ENCODE measurements at regions not wholly inside any gene's neighbourhood (a gene's known extent, or its start where the extent isn't known, plus 50 kb on each side); places are given as distances from the start of the nearest gene placed in this dataset.

DNA sequence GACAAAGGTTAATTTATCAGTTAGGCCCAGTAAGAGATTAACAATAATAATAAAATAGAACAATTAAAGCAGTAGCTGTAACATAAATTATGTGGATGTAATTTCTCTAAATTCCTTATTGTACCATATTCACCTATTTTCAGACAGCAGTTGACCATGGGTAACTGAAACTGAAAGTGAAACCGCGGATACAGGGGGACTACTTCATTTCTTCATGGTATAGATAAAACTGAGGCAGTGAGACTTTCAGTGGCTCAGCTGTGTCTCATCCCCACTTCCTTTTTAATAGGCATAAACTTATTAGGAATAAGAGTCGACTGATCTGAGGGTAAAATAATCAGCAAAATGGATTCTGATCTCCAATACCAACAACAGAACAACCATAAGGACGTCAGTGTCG lies 174.0 kb upstream of the WWC1 start:
- TF ChIP-seq, protein P1, sequence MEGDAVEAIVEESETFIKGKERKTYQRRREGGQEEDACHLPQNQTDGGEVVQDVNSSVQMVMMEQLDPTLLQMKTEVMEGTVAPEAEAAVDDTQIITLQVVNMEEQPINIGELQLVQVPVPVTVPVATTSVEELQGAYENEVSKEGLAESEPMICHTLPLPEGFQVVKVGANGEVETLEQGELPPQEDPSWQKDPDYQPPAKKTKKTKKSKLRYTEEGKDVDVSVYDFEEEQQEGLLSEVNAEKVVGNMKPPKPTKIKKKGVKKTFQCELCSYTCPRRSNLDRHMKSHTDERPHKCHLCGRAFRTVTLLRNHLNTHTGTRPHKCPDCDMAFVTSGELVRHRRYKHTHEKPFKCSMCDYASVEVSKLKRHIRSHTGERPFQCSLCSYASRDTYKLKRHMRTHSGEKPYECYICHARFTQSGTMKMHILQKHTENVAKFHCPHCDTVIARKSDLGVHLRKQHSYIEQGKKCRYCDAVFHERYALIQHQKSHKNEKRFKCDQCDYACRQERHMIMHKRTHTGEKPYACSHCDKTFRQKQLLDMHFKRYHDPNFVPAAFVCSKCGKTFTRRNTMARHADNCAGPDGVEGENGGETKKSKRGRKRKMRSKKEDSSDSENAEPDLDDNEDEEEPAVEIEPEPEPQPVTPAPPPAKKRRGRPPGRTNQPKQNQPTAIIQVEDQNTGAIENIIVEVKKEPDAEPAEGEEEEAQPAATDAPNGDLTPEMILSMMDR (IDR thresholded peaks at IDR 0.05; ENCODE audit: poor library complexity, severe bottlenecking): no peak
- no peak for TF ChIP-seq EP300 (conservative IDR thresholded peaks at IDR 0.05; ENCODE audit: poor library complexity, severe bottlenecking)
- TF ChIP-seq RAD21 (conservative IDR thresholded peaks at IDR 0.05): no peak
- TF ChIP-seq, protein P2, sequence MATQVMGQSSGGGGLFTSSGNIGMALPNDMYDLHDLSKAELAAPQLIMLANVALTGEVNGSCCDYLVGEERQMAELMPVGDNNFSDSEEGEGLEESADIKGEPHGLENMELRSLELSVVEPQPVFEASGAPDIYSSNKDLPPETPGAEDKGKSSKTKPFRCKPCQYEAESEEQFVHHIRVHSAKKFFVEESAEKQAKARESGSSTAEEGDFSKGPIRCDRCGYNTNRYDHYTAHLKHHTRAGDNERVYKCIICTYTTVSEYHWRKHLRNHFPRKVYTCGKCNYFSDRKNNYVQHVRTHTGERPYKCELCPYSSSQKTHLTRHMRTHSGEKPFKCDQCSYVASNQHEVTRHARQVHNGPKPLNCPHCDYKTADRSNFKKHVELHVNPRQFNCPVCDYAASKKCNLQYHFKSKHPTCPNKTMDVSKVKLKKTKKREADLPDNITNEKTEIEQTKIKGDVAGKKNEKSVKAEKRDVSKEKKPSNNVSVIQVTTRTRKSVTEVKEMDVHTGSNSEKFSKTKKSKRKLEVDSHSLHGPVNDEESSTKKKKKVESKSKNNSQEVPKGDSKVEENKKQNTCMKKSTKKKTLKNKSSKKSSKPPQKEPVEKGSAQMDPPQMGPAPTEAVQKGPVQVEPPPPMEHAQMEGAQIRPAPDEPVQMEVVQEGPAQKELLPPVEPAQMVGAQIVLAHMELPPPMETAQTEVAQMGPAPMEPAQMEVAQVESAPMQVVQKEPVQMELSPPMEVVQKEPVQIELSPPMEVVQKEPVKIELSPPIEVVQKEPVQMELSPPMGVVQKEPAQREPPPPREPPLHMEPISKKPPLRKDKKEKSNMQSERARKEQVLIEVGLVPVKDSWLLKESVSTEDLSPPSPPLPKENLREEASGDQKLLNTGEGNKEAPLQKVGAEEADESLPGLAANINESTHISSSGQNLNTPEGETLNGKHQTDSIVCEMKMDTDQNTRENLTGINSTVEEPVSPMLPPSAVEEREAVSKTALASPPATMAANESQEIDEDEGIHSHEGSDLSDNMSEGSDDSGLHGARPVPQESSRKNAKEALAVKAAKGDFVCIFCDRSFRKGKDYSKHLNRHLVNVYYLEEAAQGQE (IDR thresholded peaks at IDR 0.05; ENCODE audit: borderline replicate concordance): no peak
- no peak for TF ChIP-seq EZH2 (IDR thresholded peaks at IDR 0.05; ENCODE audit: borderline replicate concordance, insufficient read depth, low read length, poor library complexity, severe bottlenecking)
